ENCODE measurements at regions not wholly inside any gene's neighbourhood (a gene's known extent, or its start where the extent isn't known, plus 50 kb on each side); places are given as distances from the start of the nearest gene placed in this dataset.
"Not testable (repeated sequence)": the region's sequence is repeated elsewhere in the genome, so short reads cannot be mapped to it uniquely, and the experiment has no call there.

GRCh38 chr13:18971576-18972219 is 209.9 kb downstream of the TUBA3C start:
- no peak for DNase-seq
- Mint-ChIP-seq H3K27ac (no peak overlapping the region), H3K4me1 (ENCODE audit: low read depth) (no peaks in the 10 kb centered on the region), H3K36me3 (ENCODE audit: low read depth) (0 out of 2 replicates have a peak, but pooled peaks cover 5% of the 10 kb centered on the region), H3K9me3 (peaks cover 42% of the 10 kb centered on the region), H3K27me3 (ENCODE audit: insufficient read depth) (no peaks in the 10 kb centered on the region), H3K4me3 (no peak overlapping the region)
- TF ChIP-seq, protein P1, sequence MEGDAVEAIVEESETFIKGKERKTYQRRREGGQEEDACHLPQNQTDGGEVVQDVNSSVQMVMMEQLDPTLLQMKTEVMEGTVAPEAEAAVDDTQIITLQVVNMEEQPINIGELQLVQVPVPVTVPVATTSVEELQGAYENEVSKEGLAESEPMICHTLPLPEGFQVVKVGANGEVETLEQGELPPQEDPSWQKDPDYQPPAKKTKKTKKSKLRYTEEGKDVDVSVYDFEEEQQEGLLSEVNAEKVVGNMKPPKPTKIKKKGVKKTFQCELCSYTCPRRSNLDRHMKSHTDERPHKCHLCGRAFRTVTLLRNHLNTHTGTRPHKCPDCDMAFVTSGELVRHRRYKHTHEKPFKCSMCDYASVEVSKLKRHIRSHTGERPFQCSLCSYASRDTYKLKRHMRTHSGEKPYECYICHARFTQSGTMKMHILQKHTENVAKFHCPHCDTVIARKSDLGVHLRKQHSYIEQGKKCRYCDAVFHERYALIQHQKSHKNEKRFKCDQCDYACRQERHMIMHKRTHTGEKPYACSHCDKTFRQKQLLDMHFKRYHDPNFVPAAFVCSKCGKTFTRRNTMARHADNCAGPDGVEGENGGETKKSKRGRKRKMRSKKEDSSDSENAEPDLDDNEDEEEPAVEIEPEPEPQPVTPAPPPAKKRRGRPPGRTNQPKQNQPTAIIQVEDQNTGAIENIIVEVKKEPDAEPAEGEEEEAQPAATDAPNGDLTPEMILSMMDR (IDR thresholded peaks at IDR 0.05) = no peak

DNA sequence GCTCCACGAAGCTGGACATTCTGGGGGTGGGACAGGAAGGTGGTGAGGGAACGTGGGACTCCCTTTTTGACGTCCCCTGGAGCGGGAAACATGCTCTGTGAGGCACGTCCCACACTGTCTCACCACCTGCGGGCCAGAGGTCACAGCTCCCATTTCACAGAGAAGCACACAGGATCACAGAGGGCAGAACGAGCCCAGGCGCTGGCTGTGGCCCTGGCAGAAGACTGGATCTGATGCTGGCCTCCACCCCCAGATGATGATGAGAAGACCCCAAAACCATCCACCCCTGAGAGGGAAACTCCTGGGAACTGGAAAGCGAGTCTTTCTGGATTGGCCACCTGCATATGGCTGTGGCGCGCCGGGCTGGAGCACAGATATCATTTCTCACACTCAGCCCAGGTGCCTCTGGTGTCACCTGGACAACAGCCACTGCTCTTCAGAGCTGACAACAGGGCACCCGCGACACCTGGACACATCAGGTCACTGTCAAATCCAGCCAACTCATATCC is 216.2 kb downstream of the TUBA3C start:
- peaks cover 48% of the 10 kb centered on the region for H3K9me3 Mint-ChIP-seq
- H3K4me1 Mint-ChIP-seq (ENCODE audit: low read depth) = no peaks in the 10 kb centered on the region
- H3K27me3 Mint-ChIP-seq (ENCODE audit: insufficient read depth) = no peaks in the 10 kb centered on the region; the same call in 1 of the 2 replicates
- no peaks in the 10 kb centered on the region for H3K36me3 Mint-ChIP-seq (ENCODE audit: low read depth)
- DNase-seq = no peak
- TF ChIP-seq, protein P1 (IDR thresholded peaks at IDR 0.05) = no peak
- H3K4me3 Mint-ChIP-seq = no peak overlapping the region
- no peak overlapping the region for H3K27ac Mint-ChIP-seq

GRCh38 chr13:18964942-18965341 is 216.7 kb downstream of the TUBA3C start:
- TF ChIP-seq, protein P1 (IDR thresholded peaks at IDR 0.05) = no peak
- H3K36me3 Mint-ChIP-seq (ENCODE audit: low read depth) = no peaks in the 10 kb centered on the region
- H3K27me3 Mint-ChIP-seq (ENCODE audit: insufficient read depth) = no peaks in the 10 kb centered on the region; the same call in 1 of the 2 replicates
- no peak overlapping the region for H3K4me3 Mint-ChIP-seq
- no peak for DNase-seq
- no peak overlapping the region for H3K27ac Mint-ChIP-seq
- no peaks in the 10 kb centered on the region for H3K4me1 Mint-ChIP-seq (ENCODE audit: low read depth)
- peaks cover 48% of the 10 kb centered on the region for H3K9me3 Mint-ChIP-seq

DNA sequence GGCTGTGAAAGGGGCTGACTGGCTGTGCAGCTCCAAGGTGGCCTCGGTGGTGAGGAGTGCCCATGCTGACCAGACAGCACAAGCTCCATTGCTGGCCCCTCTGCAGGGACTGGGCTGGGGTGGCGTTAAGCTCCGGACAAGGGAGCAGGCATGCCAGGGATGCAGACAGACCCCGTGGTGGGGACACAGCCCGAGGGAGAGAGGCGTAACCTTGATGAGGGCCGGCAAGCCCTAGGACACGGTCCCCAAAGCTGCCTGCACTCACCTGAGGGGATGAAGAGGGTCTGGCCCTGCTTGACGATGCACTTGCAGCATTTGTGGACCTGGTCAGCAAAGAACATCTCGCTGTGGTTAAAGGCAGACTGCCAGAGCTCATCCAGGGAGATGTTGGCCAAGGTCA is 217.9 kb downstream of the TUBA3C start:
- not testable (repeated sequence) for H3K27me3 Mint-ChIP-seq (ENCODE audit: insufficient read depth)
- peaks cover 48% of the 10 kb centered on the region for H3K9me3 Mint-ChIP-seq

DNA sequence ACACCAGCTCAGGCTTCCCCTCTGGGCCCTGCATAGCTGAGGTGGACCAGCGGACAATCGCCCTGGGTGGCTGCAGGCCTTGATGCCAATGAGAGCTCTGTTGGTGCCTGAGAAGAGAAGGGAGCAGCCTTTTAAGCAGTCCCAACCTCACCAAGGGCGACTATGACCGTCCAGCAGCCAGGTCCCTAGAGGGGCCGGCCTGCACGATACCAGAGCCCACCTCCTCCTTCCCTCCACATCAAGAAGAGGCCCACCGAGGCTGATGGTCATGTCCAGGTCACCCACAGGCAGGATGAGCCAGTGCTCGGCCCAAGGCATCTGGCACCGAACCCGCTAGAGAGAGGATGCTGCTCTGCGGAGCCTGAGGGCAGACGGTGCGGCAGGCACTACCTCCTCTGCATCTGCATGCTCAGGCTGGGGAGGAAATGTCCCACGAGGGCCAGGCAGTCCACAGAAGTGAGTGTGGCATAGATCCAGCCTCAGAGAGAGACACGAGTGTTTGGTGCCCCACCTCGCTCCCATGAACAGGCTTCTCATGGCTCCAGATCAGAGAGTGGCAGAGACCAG is 219.4 kb downstream of the TUBA3C start:
- peaks cover 52% of the 10 kb centered on the region for H3K9me3 Mint-ChIP-seq

More for the DNA sequence above, 217.9 kb downstream of the TUBA3C start:
- H3K4me3 Mint-ChIP-seq; H3K4me1 Mint-ChIP-seq (ENCODE audit: low read depth); DNase-seq; H3K36me3 Mint-ChIP-seq (ENCODE audit: low read depth); H3K27ac Mint-ChIP-seq: not testable (repeated sequence)

More for the DNA sequence above, 219.4 kb downstream of the TUBA3C start:
- H3K4me1 Mint-ChIP-seq (ENCODE audit: low read depth) = no peaks in the 10 kb centered on the region
- H3K36me3 Mint-ChIP-seq (ENCODE audit: low read depth) = 0 out of 2 replicates have a peak, but pooled peaks cover under 1% of the 10 kb centered on the region
- no peaks in the 10 kb centered on the region; the same call in 1 of the 2 replicates for H3K27me3 Mint-ChIP-seq (ENCODE audit: insufficient read depth)
- H3K4me3 Mint-ChIP-seq = no peak overlapping the region
- H3K27ac Mint-ChIP-seq = no peak overlapping the region
- TF ChIP-seq, protein P1 (IDR thresholded peaks at IDR 0.05) = no peak
- no peak for DNase-seq
